Motor neuron (in vitro differentiated cells): ENCODE measurements at regions not wholly inside any gene's neighbourhood (a gene's known extent, or its start where the extent isn't known, plus 50 kb on each side); places are given as distances from the start of the nearest gene placed in this dataset.

Source experiments
- ATAC-seq, 8 experiments: fragments of 200-7000 bp; cut with Tn5 transposase; replicated peaks in 6 of 8; 2 replicates each; pipeline ENCODE4 v1.8.0; 2021; ENCODE audit warnings: mild to moderate bottlenecking in 8 of 8, moderate library complexity in 8 of 8
- H3K27ac ChIP-seq, 2 donors: fragments of 250-450 bp; sonication (Bioruptor Pico); 2 replicates each; pipeline ENCODE4 v1.9.0; 2021; ENCODE audit warnings: antibody characterized with exemption in 2 of 2, mild to moderate bottlenecking in 2 of 2, moderate library complexity in 1 of 2
- H3K4me1 ChIP-seq, 2 donors: fragments of 250-450 bp; sonication (Bioruptor Pico); replicated peaks in 1 of 2; 2 replicates each; pipeline ENCODE4 v1.6.1; 2021; ENCODE audit warnings: antibody characterized with exemption in 2 of 2, mild to moderate bottlenecking in 2 of 2, moderate library complexity in 1 of 2
- H3K4me3 ChIP-seq, 5 donors: fragments of 250-450 bp; sonication (Bioruptor Pico); 2 replicates each; pipeline ENCODE4 v1.9.0; 2021; ENCODE audit warnings: antibody characterized with exemption in 5 of 5, mild to moderate bottlenecking in 5 of 5, moderate library complexity in 4 of 5
- WGBS, 10 experiments: fragments of 450-650 bp; shearing (Covaris generic); methylation state at CpG; one replicate each; pipeline ENCODE4 v1.0.0; 2022; 5-methylcytosine and 5-hydroxymethylcytosine counted together
- in situ Hi-C, 9 experiments: fragments of 400-800 bp; cut with MboI; loops; one replicate each; pipeline ENCODE4 v1.15.0; 2021; ENCODE audit warnings: low sequenced_read_pairs in 9 of 9, low pct_unique_long_range_greater_than_20kb in 2 of 9; ENCODE audit not compliant: unreplicated experiment in 9 of 9

GRCh38 chr2:199527071-199527470 is 69.3 kb upstream of the SATB2 start:
- 0 to 100% (median 86%) methylated on average over 1 of the region's 1 CpG; no CpG with 5 or more reads in 3 of the 10 experiments for WGBS, 10 experiments
- ATAC-seq = no peak
- Histone ChIP-seq H3K4me3 (no peak overlapping the region), H3K4me1 (no peaks in the 10 kb centered on the region), H3K27ac (no peak overlapping the region)
- in situ Hi-C loops = no loop called here

DNA sequence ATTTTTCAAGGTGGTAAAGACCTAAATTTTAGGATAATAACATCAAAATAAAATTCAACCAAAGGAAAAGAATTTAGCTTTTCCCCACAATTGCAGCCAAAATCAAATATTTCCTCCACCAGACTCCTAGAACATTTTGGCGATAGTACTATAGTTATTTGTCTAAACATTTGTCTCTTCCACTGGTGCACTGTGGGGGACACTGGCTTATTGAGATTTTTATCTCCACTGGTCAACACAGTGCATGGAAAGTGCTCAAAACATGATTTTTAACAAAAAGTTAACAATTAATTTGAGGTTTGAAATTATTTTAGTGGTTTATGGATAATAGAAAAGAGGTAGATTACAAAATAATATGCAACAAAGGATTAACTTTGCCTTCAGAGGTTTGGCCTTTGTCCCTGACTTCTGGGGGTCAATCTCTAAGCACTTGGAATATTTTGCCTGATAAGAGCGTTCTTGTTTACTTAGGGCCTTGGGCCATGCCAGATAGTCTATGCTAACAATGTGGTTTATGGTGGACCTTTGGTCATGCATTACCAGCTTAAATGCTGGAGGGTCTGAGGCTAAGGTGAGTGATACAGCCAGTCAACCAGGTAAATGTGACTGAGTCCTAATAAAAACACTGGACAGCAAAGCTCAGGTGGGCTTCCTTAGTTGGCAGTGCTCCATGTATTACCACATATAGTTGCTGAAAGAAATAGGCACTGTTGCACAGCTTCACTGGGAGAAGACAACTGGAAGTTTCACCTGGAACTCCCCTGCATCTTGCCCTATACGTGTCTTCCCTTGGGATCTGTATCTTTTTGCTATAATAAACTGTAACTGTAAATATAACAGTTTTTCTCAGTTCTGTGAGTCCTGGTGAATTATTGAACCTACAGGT is 67.2 kb upstream of the SATB2 start:
- no peak for ATAC-seq
- in situ Hi-C loops = no loop called here
- Histone ChIP-seq H3K4me1 (no peaks in the 10 kb centered on the region), H3K4me3 (no peak overlapping the region), H3K27ac (no peak overlapping the region)
- 0 to 100% (median 92%) methylated on average over 1 to 3 of the region's 3 CpGs; no CpG with 5 or more reads in 2 of the 10 experiments for whole genome bisulfite sequencing, 10 experiments

DNA sequence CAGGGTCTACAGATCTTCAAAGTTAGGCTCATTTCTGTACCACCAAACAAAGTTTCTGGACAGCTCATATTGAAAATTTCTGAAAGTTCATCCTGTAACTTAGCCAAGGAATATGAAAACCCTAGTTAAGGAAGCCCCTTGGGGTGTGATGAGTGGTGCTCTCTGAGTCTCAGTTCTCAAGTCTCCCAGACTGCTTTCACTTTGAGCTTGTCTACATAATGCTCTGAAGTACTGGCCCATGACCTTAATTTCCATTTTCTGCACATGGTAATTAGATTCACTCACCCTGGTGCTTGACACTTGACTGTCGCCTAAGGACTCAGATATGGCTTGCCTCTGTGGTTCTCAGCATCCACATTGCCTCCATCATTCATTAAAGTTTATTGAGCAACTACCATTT is 51.7 kb upstream of the SATB2 start:
- ATAC-seq = peak in 2 of 8 experiments; percentile 78 to 92
- no peak overlapping the region for H3K4me3 ChIP-seq
- in situ Hi-C loops = no loop called here
- H3K4me1 ChIP-seq = no peaks in the 10 kb centered on the region
- WGBS, 10 experiments = 0 to 100% (median 80%) methylated on average over 1 of the region's 1 CpG; no CpG with 5 or more reads in 5 of the 10 experiments
- no peak overlapping the region for H3K27ac ChIP-seq
